ENCODE measurements at regions not wholly inside any gene's neighbourhood (a gene's known extent, or its start where the extent isn't known, plus 50 kb on each side); places are given as distances from the start of the nearest gene placed in this dataset.

DNA sequence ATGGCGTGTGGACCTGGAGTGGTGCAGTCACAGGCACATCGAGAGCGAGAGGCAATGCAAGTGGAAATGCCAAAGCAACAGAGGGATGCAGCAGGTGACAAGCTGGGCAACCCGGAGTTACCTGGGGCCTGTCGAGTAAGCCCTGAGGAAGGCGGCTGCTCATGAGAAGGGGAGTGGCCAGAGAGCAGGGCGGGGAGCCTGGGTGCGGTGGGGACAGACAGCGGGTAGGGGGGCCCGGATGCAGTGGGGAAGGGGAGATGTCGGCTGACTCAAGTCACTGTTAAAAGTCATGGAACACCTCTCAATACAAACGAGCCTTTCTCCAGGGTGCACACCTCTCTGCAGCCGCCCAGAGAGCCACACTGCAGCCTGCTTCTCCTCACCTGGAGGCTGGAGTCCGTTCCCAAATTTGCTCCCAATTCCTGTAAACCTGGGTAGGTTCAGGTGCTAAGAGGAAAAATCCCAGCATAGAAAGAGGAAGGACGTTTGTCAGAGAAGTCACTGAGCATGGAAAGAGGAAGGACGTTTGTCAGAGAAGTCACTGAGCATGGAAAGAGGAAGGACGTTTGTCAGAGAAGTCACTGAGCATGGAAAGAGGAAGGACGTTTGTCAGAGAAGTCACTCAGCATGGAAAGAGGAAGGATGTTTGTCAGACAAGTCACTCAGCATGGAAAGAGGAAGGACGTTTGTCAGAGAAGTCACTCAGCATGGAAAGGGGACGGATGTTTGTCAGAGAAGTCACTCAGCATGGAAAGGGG, 71.7 kb upstream of the TWIST2 start:
- no peak for TF ChIP-seq POLR2A (IDR thresholded peaks at IDR 0.05; ENCODE audit: low read length)
- TF ChIP-seq GATA1 (IDR thresholded peaks at IDR 0.05; ENCODE audit: low read depth, low read length): no peak
